GM06990 (cell line): ENCODE measurements at regions not wholly inside any gene's neighbourhood (a gene's known extent, or its start where the extent isn't known, plus 50 kb on each side); places are given as distances from the start of the nearest gene placed in this dataset.

Experiments used
- DNase-seq: peaks from one replicate; pipeline ENCODE4 v3.0.0-alpha.2; 2011; ENCODE audit not compliant: insufficient read length; ENCODE audit errors: extremely low read depth
- H3K27me3 ChIP-seq: replicated peaks from 2 replicates; pipeline ENCODE4 v1.6.0; 2011; ENCODE audit warnings: low read length; ENCODE audit not compliant: control insufficient read depth, insufficient read depth
- H3K36me3 ChIP-seq: 2 replicates; pipeline ENCODE4 v1.5.1; 2011; ENCODE audit warnings: low read length; ENCODE audit not compliant: control insufficient read depth, insufficient read depth
- H3K4me3 ChIP-seq: replicated peaks from 2 replicates; pipeline ENCODE4 v1.5.1; 2011; ENCODE audit warnings: low read depth, mild to moderate bottlenecking, control low read depth, low read length
- CTCF ChIP-seq: IDR thresholded peaks from 2 replicates; pipeline ENCODE4 v1.5.1; 2011; ENCODE audit warnings: low read length, control low read depth, mild to moderate bottlenecking, inconsistent platforms; ENCODE audit not compliant: insufficient read depth, poor library complexity, severe bottlenecking

GRCh38 chrX:113059714-113060113 lies 219.1 kb upstream of the AMOT start:
- Histone ChIP-seq H3K4me3 (no peak overlapping the region), H3K36me3 (no peaks in the 10 kb centered on the region), H3K27me3 (no peaks in the 10 kb centered on the region)
- DNase-seq, result no peak
- no peak for TF ChIP-seq CTCF

GRCh38 chrX:113058634-113059033 lies 218.0 kb upstream of the AMOT start:
- DNase-seq, result no peak
- no peak for TF ChIP-seq CTCF
- no peak overlapping the region for H3K4me3 ChIP-seq
- H3K36me3 ChIP-seq, result no peaks in the 10 kb centered on the region
- no peaks in the 10 kb centered on the region for H3K27me3 ChIP-seq

- DNase-seq, result no peak
- no peaks in the 10 kb centered on the region for H3K27me3 ChIP-seq
- TF ChIP-seq CTCF, result no peak
- no peaks in the 10 kb centered on the region for H3K36me3 ChIP-seq
- H3K4me3 ChIP-seq, result no peak overlapping the region
Observed at GRCh38 chrX:113048896-113049295, 208.3 kb upstream of the AMOT start.

GRCh38 chrX:113048480-113048879 lies 207.8 kb upstream of the AMOT start:
- Histone ChIP-seq H3K4me3 (no peak overlapping the region), H3K27me3 (no peaks in the 10 kb centered on the region), H3K36me3 (no peaks in the 10 kb centered on the region)
- no peak for DNase-seq
- no peak for TF ChIP-seq CTCF

- TF ChIP-seq CTCF, result no peak
- DNase-seq, result no peak
- Histone ChIP-seq H3K4me3 (no peak overlapping the region), H3K36me3 (no peaks in the 10 kb centered on the region), H3K27me3 (no peaks in the 10 kb centered on the region)
Observed at GRCh38 chrX:113033966-113034680, 193.5 kb upstream of the AMOT start.

- no peak for TF ChIP-seq CTCF
- H3K27me3 ChIP-seq, result no peaks in the 10 kb centered on the region
- no peak overlapping the region for H3K4me3 ChIP-seq
- H3K36me3 ChIP-seq, result no peaks in the 10 kb centered on the region
- DNase-seq, result no peak
Observed at GRCh38 chrX:113019958-113020357, 179.3 kb upstream of the AMOT start.
